GM12878 (cell line): ENCODE measurements at regions not wholly inside any gene's neighbourhood (a gene's known extent, or its start where the extent isn't known, plus 50 kb on each side); places are given as distances from the start of the nearest gene placed in this dataset.

Source experiments
- ATAC-seq: fragments of 200-7000 bp; cut with Tn5 transposase; 3 replicates; pipeline ENCODE4 v1.9.1; 2020; ENCODE audit warnings: mild to moderate bottlenecking, moderate library complexity
- BruUV-seq: library from RNA; stranded (reverse); fragments of 400-500 nt; replicated peaks from 2 replicates; lab custom pipeline; 2021; lab: Mats Ljungman, UMichigan
- CTCF ChIA-PET: fragments of 300-600 bp; sonication (Branson Sonifier 250); formaldehyde crosslinking; extraction: SDS; loops from one replicate; lab custom pipeline; 2021; ENCODE audit warnings: inconsistent platforms; lab: Yijun Ruan, JAX
- POLR2A ChIA-PET: fragments of 350-600 bp; formaldehyde crosslinking; extraction: SDS; loops from one replicate; lab custom pipeline; 2021; ENCODE audit warnings: inconsistent platforms; lab: Charles Lee
- RAD21 ChIA-PET: fragments of 300-600 bp; sonication (Branson Sonifier 250); formaldehyde crosslinking; loops from one replicate; lab custom pipeline; 2023; ENCODE audit warnings: antibody characterized with exemption; ENCODE audit not compliant: unreplicated experiment; lab: Charles Lee
- SMC1A ChIA-PET: fragments of 300-600 bp; sonication (Branson Sonifier 250); formaldehyde crosslinking; loops from one replicate; lab custom pipeline; 2023; ENCODE audit not compliant: unreplicated experiment, uncharacterized antibody; lab: Charles Lee
- DNase-seq: peaks from one replicate; pipeline ENCODE4 v3.0.0-alpha.2; 2011; ENCODE audit warnings: low read depth, low spot score
- FAIRE-seq: peaks from 3 replicates; lab custom pipeline; 2011; peaks lifted over from hg19 to GRCh38; lab: Jason Lieb, UNC
- H2AFZ ChIP-seq: 2 replicates; pipeline ENCODE4 v1.6.0; 2011; ENCODE audit warnings: low read depth, low read length, control low read depth; ENCODE audit not compliant: control insufficient read depth
- H3K27ac ChIP-seq: 2 replicates; pipeline ENCODE4 v1.5.1; 2011; ENCODE audit warnings: control low read depth; ENCODE audit not compliant: control insufficient read depth, insufficient read depth
- H3K27me3 ChIP-seq, 2 experiments: replicated peaks in 1 of 2; 2 replicates each; pipeline versions ENCODE4 v1.6.0 to v1.6.1; 2011; ENCODE audit warnings: low read length in 1 of 2; ENCODE audit not compliant: control insufficient read depth in 2 of 2, insufficient read depth in 2 of 2
- H3K36me3 ChIP-seq, 2 experiments: 2 replicates each; pipeline ENCODE4 v1.5.1; 2011; ENCODE audit warnings: low read length in 1 of 2; ENCODE audit not compliant: control insufficient read depth in 2 of 2, insufficient read depth in 2 of 2
- H3K4me1 ChIP-seq: 2 replicates; pipeline ENCODE4 v1.6.1; 2011; ENCODE audit warnings: mild to moderate bottlenecking, low read length, moderate library complexity, mixed read lengths; ENCODE audit not compliant: control insufficient read depth, insufficient read depth
- H3K4me2 ChIP-seq: 2 replicates; pipeline ENCODE4 v1.6.0; 2011; ENCODE audit warnings: control low read depth; ENCODE audit not compliant: control insufficient read depth, insufficient read depth
- H3K4me3 ChIP-seq: fragments of 200-600 bp; sonication (generic); 2 replicates; pipeline ENCODE4 v1.5.1; 2016
- H3K79me2 ChIP-seq: 2 replicates; pipeline ENCODE4 v1.6.0; 2011; ENCODE audit warnings: low read length; ENCODE audit not compliant: control insufficient read depth, insufficient read depth
- H3K9ac ChIP-seq: 2 replicates; pipeline ENCODE4 v1.8.0; 2011; ENCODE audit warnings: low read length, control low read depth, mixed read lengths; ENCODE audit not compliant: control insufficient read depth, insufficient read depth
- H3K9me3 ChIP-seq: replicated peaks from 3 replicates; pipeline ENCODE4 v1.5.1; 2011; ENCODE audit warnings: mild to moderate bottlenecking, low read length; ENCODE audit not compliant: control insufficient read depth, insufficient read depth
- H4K20me1 ChIP-seq: 2 replicates; pipeline ENCODE4 v1.6.0; 2011; ENCODE audit not compliant: control insufficient read depth, insufficient read depth
- ATF2 ChIP-seq: IDR thresholded peaks from 2 replicates; pipeline ENCODE4 v1.6.1; 2012; ENCODE audit warnings: low read length, inconsistent platforms
- BCL11A ChIP-seq: IDR thresholded peaks from 2 replicates; pipeline ENCODE4 v1.6.1; 2011; ENCODE audit warnings: low read depth, low read length
- CBX5 ChIP-seq: sonication (generic); IDR thresholded peaks from 2 replicates; pipeline ENCODE4 v1.6.1; 2016; ENCODE audit warnings: low read depth, moderate library complexity, mild to moderate bottlenecking, inconsistent platforms
- CHD1 ChIP-seq: IDR thresholded peaks from 2 replicates; pipeline ENCODE4 v1.6.1; 2012; ENCODE audit warnings: low read depth, low read length, improper control_type of control experiment
- EED ChIP-seq: sonication (generic); IDR thresholded peaks from 2 replicates; pipeline ENCODE4 v1.6.1; 2016; ENCODE audit warnings: antibody characterized with exemption, low read depth
- FOXK2 ChIP-seq: fragments of 450-650 bp; IDR thresholded peaks from 2 replicates; pipeline ENCODE4 v1.6.1; 2017; ENCODE audit warnings: mild to moderate bottlenecking, moderate library complexity
- KAT2A ChIP-seq: conservative IDR thresholded peaks from 2 replicates; pipeline ENCODE4 v1.6.1; 2011; ENCODE audit warnings: low read depth, low read length; ENCODE audit not compliant: control insufficient read depth
- KLF5 ChIP-seq: fragments of 450-650 bp; IDR thresholded peaks from 2 replicates; pipeline ENCODE4 v1.6.1; 2014; ENCODE audit warnings: mild to moderate bottlenecking; ENCODE audit not compliant: partially characterized antibody
- MEF2A ChIP-seq: IDR thresholded peaks from 2 replicates; pipeline ENCODE4 v1.6.1; 2011; ENCODE audit warnings: low read depth, mild to moderate bottlenecking, low read length, moderate library complexity; ENCODE audit not compliant: insufficient read depth
- MTA2 ChIP-seq: fragments of 450-650 bp; IDR thresholded peaks from 2 replicates; pipeline ENCODE4 v1.6.1; 2016; ENCODE audit warnings: low read depth, mild to moderate bottlenecking, moderate library complexity
- MYC ChIP-seq: IDR thresholded peaks from 2 replicates; pipeline ENCODE4 v1.6.1; 2011; ENCODE audit warnings: mild to moderate bottlenecking, low read length, moderate library complexity, inconsistent platforms; ENCODE audit not compliant: insufficient read depth, insufficient replicate concordance, insufficient read length, severe bottlenecking
- RAD51 ChIP-seq: fragments of 450-650 bp; IDR thresholded peaks from 2 replicates; pipeline ENCODE4 v1.6.1; 2016; ENCODE audit warnings: moderate library complexity, mild to moderate bottlenecking, inconsistent platforms
- RCOR1 ChIP-seq: conservative IDR thresholded peaks from 2 replicates; pipeline ENCODE4 v1.6.1; 2012; ENCODE audit warnings: low read depth, low read length, improper control_type of control experiment
- RUNX3 ChIP-seq: IDR thresholded peaks from 2 replicates; pipeline ENCODE4 v1.6.1; 2012; ENCODE audit warnings: low read length, inconsistent platforms
- SMC3 ChIP-seq: IDR thresholded peaks from 2 replicates; pipeline ENCODE4 v1.6.1; 2011; ENCODE audit warnings: low read length, improper control_type of control experiment, borderline replicate concordance
- TCF7 ChIP-seq: IDR thresholded peaks from 2 replicates; pipeline ENCODE4 v1.6.1; 2014; ENCODE audit warnings: antibody characterized with exemption, borderline replicate concordance
- ZNF217 ChIP-seq: fragments of 450-650 bp; IDR thresholded peaks from 2 replicates; pipeline ENCODE4 v1.6.1; 2017; ENCODE audit warnings: antibody characterized with exemption, mild to moderate bottlenecking
- WGBS: methylation state at CpG from one replicate; pipeline ENCODE4 v1.1.6; 2016; ENCODE audit warnings: low lambda C conversion rate; ENCODE audit not compliant: insufficient replicate concordance, insufficient coverage; ENCODE audit errors: missing lambda C conversion rate; 5-methylcytosine and 5-hydroxymethylcytosine counted together
- in situ Hi-C: fragments of 300-500 bp; cut with MboI; formaldehyde crosslinking; loops from 9 replicates; pipeline ENCODE4 v1.14.3; 2018; ENCODE audit warnings: mixed read lengths
- intact Hi-C: fragments of 100-400 bp; cut with micrococcal nuclease; formaldehyde crosslinking; loops from one replicate; pipeline ENCODE4 v1.14.2; 2022; ENCODE audit not compliant: unreplicated experiment
- TF ChIP-seq, protein P1 (sequence below): fragments of 450-650 bp; IDR thresholded peaks from 2 replicates; pipeline ENCODE4 v1.6.1; 2016; ENCODE audit warnings: mild to moderate bottlenecking

GRCh38 chr9:135260221-135261180 is 173.0 kb downstream of the OLFM1 start (continued):
- TF ChIP-seq ATF2: no peak
- TF ChIP-seq EED: no peak
- TF ChIP-seq MEF2A: no peak

GRCh38 chr9:135262248-135262647 is 174.8 kb downstream of the OLFM1 start:
- TF ChIP-seq KLF5: no peak
- TF ChIP-seq RCOR1: no peak
- TF ChIP-seq KAT2A: no peak
- TF ChIP-seq FOXK2: no peak
- no peak for TF ChIP-seq BCL11A
- no peak for TF ChIP-seq SMC3
- TF ChIP-seq CBX5: no peak
- TF ChIP-seq, protein P1, sequence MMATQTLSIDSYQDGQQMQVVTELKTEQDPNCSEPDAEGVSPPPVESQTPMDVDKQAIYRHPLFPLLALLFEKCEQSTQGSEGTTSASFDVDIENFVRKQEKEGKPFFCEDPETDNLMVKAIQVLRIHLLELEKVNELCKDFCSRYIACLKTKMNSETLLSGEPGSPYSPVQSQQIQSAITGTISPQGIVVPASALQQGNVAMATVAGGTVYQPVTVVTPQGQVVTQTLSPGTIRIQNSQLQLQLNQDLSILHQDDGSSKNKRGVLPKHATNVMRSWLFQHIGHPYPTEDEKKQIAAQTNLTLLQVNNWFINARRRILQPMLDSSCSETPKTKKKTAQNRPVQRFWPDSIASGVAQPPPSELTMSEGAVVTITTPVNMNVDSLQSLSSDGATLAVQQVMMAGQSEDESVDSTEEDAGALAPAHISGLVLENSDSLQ: no peak
- TF ChIP-seq RUNX3: no peak
- TF ChIP-seq ZNF217: no peak
- no peak for TF ChIP-seq CHD1
- TF ChIP-seq MYC: no peak
- TF ChIP-seq MTA2: no peak
- no peak for TF ChIP-seq RAD51
- TF ChIP-seq TCF7: no peak
- CTCF ChIA-PET: no interaction called here

More at GRCh38 chr9:135262248-135262647, 174.8 kb downstream of the OLFM1 start:
- Histone ChIP-seq H3K9ac (no peak overlapping the region), H3K36me3 (no peaks in the 10 kb centered on the region), H3K4me2 (no peak overlapping the region), H3K4me3 (no peak overlapping the region), H3K27me3 (no peaks in the 10 kb centered on the region; a peak in 1 of 4 replicates), H3K9me3 (no peaks in the 10 kb centered on the region), H3K27ac (no peak overlapping the region), H3K4me1 (no peaks in the 10 kb centered on the region), H4K20me1 (no peaks in the 10 kb centered on the region), H3K79me2 (no peaks in the 10 kb centered on the region), H2AFZ (no peak overlapping the region)
- FAIRE-seq (no peak), DNase-seq (no peak), ATAC-seq (no peak)
- 14% methylated on average over 7 of the region's 7 CpGs for WGBS
- ChIA-PET RAD21 (no interaction called here), POLR2A (no interaction called here), SMC1A (no interaction called here)
- intact Hi-C loops: no loop called here
- in situ Hi-C loops: no loop called here
- no TSS peak for BruUV-seq
